T-helper 1 cell treated with Interleukin-12 subunit alpha and Interleukin-12 subunit beta and Interleukin-4 antibody, amounts not matched to agents 30 ng/mL and 1 ng/mL, for 36 hours (primary cell): ENCODE measurements at regions not wholly inside any gene's neighbourhood (a gene's known extent, or its start where the extent isn't known, plus 50 kb on each side); places are given as distances from the start of the nearest gene placed in this dataset.
"Not testable (repeated sequence)": the region's sequence is repeated elsewhere in the genome, so short reads cannot be mapped to it uniquely, and the experiment has no call there.

Source experiments
- intact Hi-C: fragments of 100-400 bp; cut with micrococcal nuclease; formaldehyde crosslinking; loops from one replicate; pipeline ENCODE4 v1.15.1; 2024

DNA sequence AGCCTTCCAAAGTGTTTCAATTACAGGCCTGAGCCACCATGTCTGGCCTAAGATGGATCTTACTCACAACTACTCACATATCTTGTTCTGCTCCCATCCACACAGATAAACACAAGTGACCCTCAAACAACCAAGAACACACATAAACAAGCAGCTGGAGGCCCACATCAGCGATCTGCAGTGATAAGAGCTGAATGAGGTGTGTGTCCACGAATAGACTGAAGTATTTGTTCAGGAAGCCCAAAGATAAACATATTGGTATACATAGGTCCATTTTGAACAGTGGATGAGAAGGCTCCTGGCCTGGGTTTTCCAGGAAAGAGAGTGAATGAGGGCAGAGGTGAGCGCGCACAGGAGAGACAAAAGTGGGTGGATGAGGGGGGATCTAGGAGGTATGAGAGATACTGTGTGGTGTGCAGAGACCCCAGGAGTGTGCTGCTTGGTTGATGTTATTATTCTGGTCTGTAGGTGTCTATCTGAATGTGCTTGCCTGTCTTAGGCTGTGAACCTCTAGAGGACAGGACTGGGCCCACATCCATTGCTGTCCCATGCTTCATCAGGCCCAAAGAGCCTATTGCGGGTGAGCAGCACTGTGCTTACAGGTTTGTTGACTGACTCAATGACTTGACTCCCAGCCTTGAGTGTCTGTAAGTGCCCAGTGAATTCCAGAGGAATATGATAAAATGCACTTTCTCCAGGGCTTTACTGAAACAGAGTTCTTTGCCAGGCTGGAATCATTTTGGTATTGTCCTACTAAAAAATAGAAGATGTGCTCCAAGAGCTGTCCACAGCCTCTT is 79.9 kb upstream of the ATP1A1 start:
- intact Hi-C loops = no loop called here

DNA sequence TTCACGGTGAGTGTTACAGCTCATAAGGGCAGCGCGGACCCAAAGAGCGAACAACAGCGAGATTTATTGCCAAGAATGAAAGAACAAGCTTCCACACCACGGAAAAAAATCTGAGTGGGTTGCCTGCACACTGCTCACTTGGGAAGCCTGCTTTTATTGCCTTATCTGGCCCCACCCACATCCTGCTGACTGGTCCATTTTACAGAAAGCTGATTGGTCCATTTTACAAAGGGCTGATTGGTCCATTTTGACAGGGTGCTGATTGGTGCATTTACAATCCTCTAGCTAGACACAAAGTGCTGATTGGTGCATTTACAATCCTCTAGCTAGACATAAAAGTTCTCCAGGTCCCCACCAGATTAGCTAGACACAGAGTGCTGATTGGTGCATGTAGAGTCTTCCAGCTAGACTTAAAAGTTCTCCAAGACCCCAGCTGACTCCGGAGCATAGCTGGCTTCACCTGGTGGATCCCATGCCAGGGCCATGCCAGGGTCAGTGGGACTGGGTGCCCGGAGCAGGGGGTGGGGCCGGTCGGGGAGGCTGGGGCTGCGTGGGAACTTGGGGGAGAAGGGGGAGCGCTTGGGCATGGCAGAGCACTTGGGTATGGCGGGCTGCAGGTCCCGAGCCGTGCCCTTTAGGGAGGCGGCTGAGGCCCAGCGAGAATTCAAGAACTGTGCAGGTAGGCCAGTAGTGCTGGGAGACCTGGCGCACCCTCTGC is 75.4 kb upstream of the ATP1A1 start:
- intact Hi-C loops = no loop called here

DNA sequence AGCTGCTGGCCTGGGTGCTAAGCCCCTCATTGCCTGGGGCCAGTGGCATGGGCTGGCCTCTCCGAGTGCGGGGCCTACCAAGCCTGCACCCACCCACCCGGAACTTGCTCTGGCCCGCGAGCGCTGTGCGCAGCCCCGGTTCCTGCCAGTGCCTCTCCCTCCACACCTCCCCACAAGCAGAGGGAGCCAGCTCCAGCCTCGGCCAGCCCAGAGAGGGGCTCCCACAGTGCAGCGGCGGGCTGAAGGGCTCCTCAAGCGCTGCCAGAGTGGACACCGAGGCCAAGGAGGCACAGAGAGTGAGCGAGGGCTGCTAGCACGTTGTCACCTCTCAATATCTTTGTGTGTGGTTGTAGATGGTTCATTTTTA is 74.8 kb upstream of the ATP1A1 start:
- intact Hi-C loops = not testable (repeated sequence)

DNA sequence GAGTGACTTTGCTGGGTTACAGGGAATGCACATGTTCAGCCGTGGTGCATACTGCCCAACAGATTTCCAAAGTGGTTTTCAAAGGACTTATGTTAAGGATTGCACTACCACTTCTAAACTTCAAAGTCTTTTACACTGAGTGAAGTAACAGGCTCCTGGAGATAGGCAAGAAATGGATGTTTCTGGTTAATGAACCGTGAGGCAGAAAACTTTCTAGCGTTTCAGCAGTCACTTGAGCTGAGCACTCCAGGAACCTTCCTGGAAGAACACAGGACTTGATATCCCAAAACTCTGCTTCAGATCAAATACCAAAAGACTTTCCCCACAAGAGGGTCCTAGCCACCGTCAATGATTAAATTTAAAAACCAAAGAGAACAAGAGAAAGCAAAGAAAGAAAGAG is 74.3 kb upstream of the ATP1A1 start:
- intact Hi-C loops = no loop called here

DNA sequence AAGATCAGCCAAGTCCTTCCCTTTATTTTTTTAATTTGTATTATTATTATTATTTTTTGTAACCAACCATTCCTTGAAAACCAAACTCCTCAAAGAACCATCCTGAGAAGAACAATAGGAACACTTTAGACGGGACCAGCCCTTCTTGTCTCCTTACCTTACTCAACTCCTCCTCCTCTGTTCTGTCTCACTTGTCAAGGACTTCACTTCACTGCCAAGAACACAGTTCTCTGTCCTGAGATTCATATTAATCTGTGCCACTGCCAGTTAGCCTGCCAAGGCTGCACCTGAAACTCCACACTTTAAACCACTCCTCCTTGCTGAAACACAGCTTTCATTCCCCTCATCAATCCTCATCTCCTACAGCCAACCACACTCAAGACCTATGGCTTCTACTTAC is 73.8 kb upstream of the ATP1A1 start:
- intact Hi-C loops = no loop called here

DNA sequence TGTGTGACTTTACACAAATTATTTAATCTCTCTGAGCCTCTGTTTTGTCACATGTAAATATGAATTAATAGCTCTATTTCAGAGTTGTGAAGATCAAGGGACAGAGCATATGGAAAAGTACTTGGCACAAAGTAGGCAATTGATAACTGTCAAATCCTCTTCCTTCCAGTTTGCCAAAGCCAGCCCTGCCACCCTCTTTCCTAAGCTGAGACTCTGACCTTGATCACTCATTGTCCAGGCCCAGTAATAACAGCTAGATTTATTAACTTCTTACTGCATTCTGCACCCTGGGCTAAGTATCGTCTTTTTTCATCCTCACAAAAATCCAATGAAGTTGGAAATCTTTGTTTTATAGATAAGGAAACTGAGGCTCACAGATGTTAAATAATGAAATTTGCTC is 70.8 kb upstream of the ATP1A1 start:
- intact Hi-C loops = no loop called here

DNA sequence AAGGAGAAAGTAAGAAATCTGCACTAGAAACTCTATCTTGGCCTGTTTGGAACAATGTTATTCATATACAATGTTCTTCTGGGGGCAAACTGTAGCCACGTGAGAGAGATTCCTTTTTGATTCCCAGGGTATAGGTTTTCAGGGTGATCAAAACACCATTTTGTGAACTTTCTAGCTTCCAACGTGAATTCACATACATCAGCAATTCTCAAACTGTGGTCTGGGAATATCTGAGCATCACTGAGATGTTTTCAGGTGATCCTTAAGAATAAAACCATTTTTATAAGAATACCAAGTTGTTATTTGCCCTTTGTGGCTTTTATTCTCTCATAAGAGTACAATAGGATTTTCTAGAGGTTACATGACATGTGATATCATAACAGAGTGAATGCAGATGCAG is 66.9 kb upstream of the ATP1A1 start:
- intact Hi-C loops = no loop called here

DNA sequence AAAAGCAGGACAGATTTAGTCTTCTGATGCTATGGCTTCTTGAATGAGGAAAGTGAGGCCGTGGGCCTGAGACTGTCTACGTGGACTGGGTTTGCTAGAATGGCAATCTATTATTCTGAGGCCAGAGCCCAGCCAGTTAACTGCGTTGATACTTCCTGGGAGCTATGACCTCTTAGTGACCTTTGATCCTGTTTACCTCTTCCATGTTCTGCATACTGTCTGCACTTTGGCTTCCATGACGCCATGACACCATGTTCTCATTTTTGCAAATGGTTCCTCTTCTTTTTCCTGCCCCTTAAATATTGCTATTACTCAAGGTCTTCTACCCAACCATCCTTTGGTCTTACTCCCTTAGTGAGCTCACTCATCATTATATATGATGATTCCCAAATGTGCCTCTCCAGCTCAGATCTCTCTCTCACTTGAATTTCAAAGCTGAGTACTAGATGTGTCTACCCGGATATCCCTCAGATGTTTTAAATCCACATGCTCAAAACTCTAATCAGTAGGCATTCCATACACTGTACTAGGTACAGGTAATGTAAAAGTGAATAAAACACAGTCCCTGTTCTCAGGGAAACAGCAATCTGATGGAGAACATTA is 66.1 kb upstream of the ATP1A1 start:
- intact Hi-C loops = no loop called here

DNA sequence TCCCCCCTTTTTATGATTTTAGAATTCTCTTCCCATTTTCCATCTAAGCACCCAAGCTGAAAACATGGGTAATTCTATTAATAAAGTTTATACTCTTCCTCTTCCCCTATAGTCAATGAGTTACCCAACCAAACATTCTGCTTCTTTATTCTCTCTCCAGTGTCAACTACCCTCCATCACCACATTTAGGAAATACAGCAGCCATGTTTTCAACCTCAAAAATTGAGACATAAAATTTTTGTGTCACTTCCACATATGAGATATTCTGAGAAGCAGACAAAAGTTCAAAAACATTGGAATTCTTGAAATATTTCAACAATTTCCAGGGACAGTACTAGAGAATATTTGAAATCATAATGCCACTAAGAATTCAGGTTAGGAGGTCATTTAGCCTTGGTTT is 64.8 kb upstream of the ATP1A1 start:
- intact Hi-C loops = no loop called here

DNA sequence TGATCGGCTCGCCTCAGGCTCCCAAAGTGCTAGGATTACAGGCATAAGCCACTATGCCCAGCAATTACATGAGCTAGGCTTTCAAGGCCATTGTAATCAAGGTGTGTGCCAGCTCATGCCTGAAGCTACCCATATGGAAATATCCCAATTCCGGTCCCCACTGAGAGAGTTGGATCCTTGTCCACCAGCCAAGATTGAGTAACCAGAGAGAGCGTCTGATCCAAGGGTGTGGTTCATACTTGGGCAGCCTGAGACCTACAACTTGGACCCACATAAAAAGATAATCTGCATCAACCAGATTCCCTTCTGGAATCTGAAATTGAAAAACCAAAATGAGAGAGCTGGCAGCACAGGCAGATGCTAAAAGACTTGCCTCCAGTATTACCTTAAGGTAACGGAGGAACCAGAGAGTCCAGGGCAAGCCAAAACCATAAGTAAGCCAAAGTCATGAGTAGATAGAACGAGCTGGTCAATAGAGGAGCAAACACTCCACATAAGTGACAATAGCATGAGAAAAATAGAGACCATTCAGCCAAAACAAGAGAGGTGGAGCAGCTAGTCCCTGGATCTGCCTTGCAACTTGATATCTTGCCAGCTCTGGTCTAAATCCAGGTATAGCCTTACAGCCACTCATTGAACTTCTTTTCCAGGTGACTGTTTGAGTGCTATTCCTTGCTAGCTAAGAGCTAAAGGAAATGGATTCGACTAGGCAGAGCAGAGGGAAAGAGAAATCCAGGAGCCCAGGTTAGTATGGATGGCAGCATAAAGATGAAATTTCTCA is 63.8 kb upstream of the ATP1A1 start:
- intact Hi-C loops = no loop called here

DNA sequence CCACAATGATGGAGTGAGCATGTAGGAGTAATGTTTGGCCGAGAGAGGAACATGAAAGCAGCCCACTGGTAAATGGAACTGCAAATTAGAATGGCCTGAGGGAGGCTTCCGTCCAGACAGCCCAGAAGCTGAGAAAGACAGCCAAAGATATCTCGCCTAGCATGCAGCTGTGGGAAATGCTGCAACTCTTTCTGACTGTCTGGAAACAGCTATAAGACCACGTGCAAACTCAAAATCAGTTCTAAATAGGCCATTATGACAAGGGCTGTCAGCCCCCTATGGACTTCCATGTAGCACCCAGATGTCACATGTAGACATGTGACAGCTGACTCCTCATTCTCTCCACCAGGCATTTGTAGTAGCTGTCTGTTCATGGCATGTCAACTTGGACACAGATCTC is 62.9 kb upstream of the ATP1A1 start:
- intact Hi-C loops = no loop called here

DNA sequence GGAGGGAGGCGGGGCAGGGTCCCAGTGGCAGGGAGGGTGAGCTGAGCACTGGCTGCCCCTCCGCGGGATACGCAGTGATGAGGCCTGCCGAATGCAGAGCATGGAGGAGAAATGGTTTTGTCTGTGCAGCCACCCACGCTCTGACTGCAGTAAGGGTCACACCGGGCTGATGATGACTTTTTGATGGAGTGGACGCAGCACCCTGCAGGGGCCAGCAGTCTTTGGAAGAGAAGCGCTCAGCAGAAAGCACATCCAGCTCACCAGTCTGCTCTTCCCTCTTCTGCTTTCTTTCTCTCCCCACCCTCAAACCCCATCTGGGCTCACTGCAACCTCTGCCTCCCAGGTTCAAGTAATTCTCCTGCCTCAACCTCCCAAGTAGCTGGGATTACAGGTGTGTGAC is 61.9 kb upstream of the ATP1A1 start:
- intact Hi-C loops = no loop called here

DNA sequence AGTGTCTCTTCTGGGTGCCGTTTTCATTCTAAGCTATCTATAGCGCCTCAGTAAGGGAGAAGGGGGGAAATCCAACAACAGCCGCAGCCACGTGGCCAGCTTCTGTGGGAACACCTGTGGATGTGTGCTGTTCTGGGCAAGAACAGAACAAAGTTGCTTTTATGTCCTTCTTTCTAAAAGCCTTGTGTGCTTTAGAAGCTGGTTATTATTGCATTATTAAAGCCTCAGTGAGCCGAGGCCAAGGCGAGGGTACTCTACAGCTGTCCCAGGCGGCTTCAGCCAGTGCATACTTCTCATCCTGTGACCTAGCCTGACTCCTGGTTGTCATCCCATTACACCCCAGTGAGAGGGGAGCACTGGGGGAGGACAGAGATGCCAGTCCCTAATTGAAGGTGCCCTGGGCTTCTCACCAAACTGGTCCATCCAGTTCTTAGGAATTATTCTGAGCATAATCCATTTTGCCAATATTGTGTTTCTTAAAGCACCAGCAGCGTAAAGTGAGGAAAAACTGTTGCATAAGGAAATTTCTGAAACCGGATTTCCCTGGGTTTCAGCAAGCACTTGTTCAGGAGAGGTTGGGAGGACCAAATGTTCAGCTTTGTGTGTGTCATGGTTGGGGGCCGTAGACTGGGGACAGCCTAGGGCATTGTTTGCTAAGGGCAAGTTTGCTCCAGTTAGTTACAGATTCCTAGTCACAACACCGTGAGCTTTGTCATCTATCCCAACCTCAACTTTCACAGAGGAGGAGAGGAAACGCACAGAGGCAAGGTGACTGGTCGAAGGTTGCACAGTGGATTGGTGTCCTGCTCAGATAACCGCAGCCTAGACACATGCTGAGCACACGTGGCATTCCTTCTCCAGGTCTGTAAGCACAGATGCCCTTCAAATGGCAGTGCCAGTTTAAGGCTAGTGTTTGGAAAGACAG is 61.0 kb upstream of the ATP1A1 start:
- intact Hi-C loops = no loop called here

DNA sequence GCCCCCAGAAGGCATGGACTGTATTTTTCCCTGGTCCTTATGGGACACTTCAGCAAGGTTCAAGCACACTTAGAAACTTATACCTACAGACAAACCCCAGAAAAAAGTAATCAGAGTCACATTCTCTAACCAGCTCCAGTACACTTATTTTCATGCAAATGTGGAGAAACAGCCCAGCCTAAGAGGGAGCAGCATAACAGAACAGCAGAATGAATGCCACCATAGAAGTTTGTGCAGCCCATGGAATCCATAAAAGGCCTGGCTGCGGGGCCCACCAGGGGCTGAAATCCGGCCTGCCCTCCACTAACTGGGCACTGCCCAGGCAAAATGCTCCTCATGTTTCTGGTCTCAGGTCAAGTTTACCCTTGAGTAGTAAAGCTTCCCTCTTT is 60.4 kb upstream of the ATP1A1 start:
- intact Hi-C loops = no loop called here

DNA sequence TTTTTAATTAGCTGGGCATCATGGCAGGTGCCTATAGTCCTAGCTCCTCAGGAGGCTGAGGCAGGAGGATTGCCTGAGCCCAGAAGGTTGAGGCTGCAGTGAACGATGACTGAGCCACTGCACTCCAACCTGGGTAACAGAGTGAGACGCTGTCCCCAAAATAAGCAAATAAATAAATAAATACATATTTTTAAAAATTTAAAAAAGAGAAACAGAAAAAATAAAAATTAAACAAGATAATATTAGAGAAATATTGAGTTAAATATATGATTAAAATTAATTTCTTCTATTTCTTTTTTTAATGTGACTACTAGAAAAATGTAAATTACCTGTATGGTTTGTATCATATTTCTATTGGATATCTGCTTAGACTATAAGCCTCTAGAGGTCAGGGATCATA is 59.3 kb upstream of the ATP1A1 start:
- intact Hi-C loops = no loop called here

DNA sequence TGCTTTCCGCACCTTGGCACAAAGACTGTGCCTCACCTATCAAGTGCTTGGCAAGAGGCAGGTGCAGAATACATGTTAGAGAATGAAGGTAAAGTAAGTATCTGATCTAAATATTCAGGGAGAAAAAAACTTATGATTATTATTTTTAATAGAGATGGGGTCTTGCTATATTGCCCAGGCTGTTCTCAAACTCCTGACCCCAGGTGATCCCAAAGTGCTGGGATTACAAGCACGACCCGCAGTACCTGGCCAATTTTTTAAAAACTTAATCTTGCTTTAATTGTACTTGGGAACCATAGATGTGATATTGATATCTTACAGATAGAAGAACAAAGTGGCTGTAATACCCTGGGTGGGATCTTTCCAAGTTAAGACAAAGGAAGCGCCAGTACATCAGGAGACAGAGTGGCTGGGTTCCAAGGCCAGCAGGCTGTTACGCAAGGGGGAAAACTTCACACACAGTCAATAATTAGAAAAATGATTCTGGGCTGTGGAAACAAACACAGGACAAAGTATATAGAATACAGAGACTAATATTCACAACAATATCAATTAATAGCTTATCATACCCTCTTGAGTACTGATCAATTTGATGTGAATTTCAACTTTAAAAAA is 58.6 kb upstream of the ATP1A1 start:
- intact Hi-C loops = no loop called here

DNA sequence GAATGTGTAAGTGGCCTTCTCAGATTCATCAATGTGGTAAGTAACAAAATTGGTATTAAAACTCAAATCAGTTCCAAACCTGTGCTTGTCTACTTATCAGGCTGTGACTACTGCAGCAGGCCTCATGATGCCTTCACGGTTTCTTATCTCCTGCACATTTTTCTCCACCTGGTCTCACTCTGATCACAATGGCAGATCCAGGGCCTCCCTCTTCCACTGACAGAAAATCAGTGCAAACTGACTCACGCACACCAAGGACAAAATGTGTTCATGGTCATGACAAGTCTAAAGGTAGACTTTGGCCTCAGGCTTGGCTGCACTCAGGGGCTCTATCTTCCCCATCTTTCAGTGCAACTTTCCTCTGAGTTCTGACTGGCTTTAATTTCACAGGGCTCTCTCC is 56.7 kb upstream of the ATP1A1 start:
- intact Hi-C loops = no loop called here

DNA sequence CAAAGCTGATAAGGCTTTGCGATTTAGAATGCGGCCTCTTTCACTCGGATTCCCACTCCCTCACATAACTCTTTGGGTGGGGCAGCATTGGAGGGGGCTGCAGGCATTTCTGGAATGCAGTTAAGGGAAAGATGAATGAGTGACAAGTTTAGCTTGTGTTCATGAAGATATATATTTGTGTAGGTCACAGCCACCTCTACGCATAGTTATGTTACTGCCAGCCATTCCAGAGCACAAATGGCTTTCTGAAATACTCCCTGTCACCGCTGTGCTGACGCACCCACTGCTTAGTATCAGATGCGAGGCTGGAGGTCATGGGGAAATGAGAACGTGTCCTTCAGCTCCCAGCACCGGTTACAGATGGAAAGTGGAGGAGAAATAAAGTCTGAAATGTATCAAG is 54.1 kb upstream of the ATP1A1 start:
- intact Hi-C loops = no loop called here

DNA sequence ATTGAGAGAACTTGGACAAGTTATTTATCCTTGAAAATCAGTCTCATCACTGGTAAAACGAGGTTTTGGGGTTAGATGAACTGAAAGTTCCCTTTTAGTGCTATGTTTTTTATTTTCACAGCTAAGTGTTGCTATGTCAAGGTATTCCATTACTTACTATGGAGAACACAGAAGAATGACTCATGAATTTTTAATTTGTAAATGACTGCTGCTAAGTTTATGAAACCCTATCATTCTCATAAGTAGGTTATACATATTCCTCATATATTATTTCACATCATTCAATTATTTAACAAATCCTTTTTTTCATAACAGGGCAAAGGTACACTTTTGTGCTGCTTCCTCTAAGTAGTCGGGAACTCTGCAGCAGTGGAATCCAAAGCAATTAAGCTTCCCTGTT is 52.2 kb upstream of the ATP1A1 start:
- intact Hi-C loops = no loop called here

DNA sequence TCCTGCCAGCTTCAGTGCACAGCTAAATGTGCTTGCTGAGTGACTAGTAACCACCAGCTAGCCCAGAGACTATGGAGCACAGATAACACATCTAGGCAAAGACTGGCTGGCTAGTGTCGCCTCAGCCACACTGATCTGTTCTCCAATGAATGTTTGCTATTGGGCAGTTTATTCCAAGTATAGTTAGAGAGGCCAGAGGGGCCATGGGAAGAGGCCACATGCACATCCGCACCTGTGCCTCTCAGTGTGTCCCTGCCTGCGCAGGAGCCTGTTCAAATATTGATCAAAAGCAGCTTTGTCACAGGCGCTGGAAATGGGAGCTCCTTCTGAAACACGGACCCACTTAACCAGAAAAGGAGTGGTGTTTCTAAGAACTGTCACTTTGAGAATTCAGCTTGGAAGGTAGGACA is 51.3 kb upstream of the ATP1A1 start:
- intact Hi-C loops = no loop called here
